IPS-18a (cell line): ENCODE measurements at regions not wholly inside any gene's neighbourhood (a gene's known extent, or its start where the extent isn't known, plus 50 kb on each side); places are given as distances from the start of the nearest gene placed in this dataset.
"Not testable (repeated sequence)": the region's sequence is repeated elsewhere in the genome, so short reads cannot be mapped to it uniquely, and the experiment has no call there.

Experiments used
- H3K27ac ChIP-seq: one replicate; pipeline ENCODE4 v1.5.1; 2013; ENCODE audit warnings: low read length
- H3K27me3 ChIP-seq: one replicate; pipeline ENCODE4 v1.6.1; 2013; ENCODE audit warnings: mild to moderate bottlenecking, low read length; ENCODE audit not compliant: control insufficient read depth, insufficient read depth
- H3K36me3 ChIP-seq: one replicate; pipeline ENCODE4 v1.6.1; 2013; ENCODE audit warnings: low read depth, low read length; ENCODE audit not compliant: control insufficient read depth
- H3K4me1 ChIP-seq: one replicate; pipeline ENCODE4 v1.6.1; 2013; ENCODE audit warnings: low read depth, low read length; ENCODE audit not compliant: control insufficient read depth
- H3K4me3 ChIP-seq: one replicate; pipeline ENCODE4 v1.5.1; 2013; ENCODE audit warnings: low read length
- H3K9ac ChIP-seq: one replicate; pipeline ENCODE4 v1.6.1; 2013; ENCODE audit warnings: mild to moderate bottlenecking, low read length, moderate library complexity
- H3K9me3 ChIP-seq: one replicate; pipeline ENCODE4 v1.6.1; 2013; ENCODE audit warnings: low read depth, low read length; ENCODE audit not compliant: control insufficient read depth

GRCh38 chr6:15754706-15755079 lies 91.9 kb upstream of the DTNBP1 start:
- H3K4me3 ChIP-seq = no peak overlapping the region
- H3K27me3 ChIP-seq = no peaks in the 10 kb centered on the region
- no peaks in the 10 kb centered on the region for H3K9me3 ChIP-seq
- no peaks in the 10 kb centered on the region for H3K4me1 ChIP-seq
- H3K27ac ChIP-seq = no peak overlapping the region
- H3K9ac ChIP-seq = no peak overlapping the region
- H3K36me3 ChIP-seq = no peaks in the 10 kb centered on the region

GRCh38 chr6:15754035-15754705 lies 91.3 kb upstream of the DTNBP1 start:
- Histone ChIP-seq H3K9me3 (no peaks in the 10 kb centered on the region), H3K4me1 (no peaks in the 10 kb centered on the region), H3K36me3 (no peaks in the 10 kb centered on the region), H3K4me3 (no peak overlapping the region), H3K27ac (no peak overlapping the region), H3K27me3 (no peaks in the 10 kb centered on the region), H3K9ac (no peak overlapping the region)

GRCh38 chr6:15752820-15753219 lies 90.0 kb upstream of the DTNBP1 start:
- Histone ChIP-seq H3K4me1 (no peaks in the 10 kb centered on the region), H3K36me3 (no peaks in the 10 kb centered on the region), H3K27me3 (no peaks in the 10 kb centered on the region), H3K9ac (no peak overlapping the region), H3K27ac (no peak overlapping the region), H3K9me3 (no peaks in the 10 kb centered on the region), H3K4me3 (no peak overlapping the region)

GRCh38 chr6:15751721-15752350 lies 89.0 kb upstream of the DTNBP1 start:
- no peak overlapping the region for H3K4me3 ChIP-seq
- H3K36me3 ChIP-seq = no peaks in the 10 kb centered on the region
- no peak overlapping the region for H3K9ac ChIP-seq
- H3K27ac ChIP-seq = no peak overlapping the region
- H3K27me3 ChIP-seq = no peaks in the 10 kb centered on the region
- no peaks in the 10 kb centered on the region for H3K4me1 ChIP-seq
- H3K9me3 ChIP-seq = no peaks in the 10 kb centered on the region

- no peaks in the 10 kb centered on the region for H3K36me3 ChIP-seq
- no peak overlapping the region for H3K9ac ChIP-seq
- H3K4me3 ChIP-seq = no peak overlapping the region
- peaks cover 11% of the 10 kb centered on the region for H3K4me1 ChIP-seq
- H3K27me3 ChIP-seq = no peaks in the 10 kb centered on the region
- no peaks in the 10 kb centered on the region for H3K9me3 ChIP-seq
- no peak overlapping the region for H3K27ac ChIP-seq
These were observed 85.5 kb upstream of the DTNBP1 start for GRCh38 chr6:15748341-15748740.

- Histone ChIP-seq H3K27ac (no peak overlapping the region), H3K4me1 (peaks cover 11% of the 10 kb centered on the region), H3K9me3 (no peaks in the 10 kb centered on the region), H3K9ac (no peak overlapping the region), H3K4me3 (no peak overlapping the region), H3K27me3 (no peaks in the 10 kb centered on the region), H3K36me3 (no peaks in the 10 kb centered on the region)
These were observed 84.6 kb upstream of the DTNBP1 start for GRCh38 chr6:15747354-15747883.

GRCh38 chr6:15745781-15746180 lies 83.0 kb upstream of the DTNBP1 start:
- Histone ChIP-seq H3K9ac (no peak overlapping the region), H3K4me1 (peaks cover 11% of the 10 kb centered on the region), H3K27me3 (no peaks in the 10 kb centered on the region), H3K4me3 (peak overlapping the region; percentile 11), H3K36me3 (no peaks in the 10 kb centered on the region), H3K9me3 (no peaks in the 10 kb centered on the region), H3K27ac (no peak overlapping the region)

GRCh38 chr6:15744818-15745402 lies 82.1 kb upstream of the DTNBP1 start:
- H3K36me3 ChIP-seq = no peaks in the 10 kb centered on the region
- H3K4me1 ChIP-seq = peaks cover 13% of the 10 kb centered on the region

GRCh38 chr6:15742013-15742412 lies 79.2 kb upstream of the DTNBP1 start:
- peaks cover 19% of the 10 kb centered on the region for H3K4me1 ChIP-seq
- H3K4me3 ChIP-seq, H3K36me3 ChIP-seq: not testable (repeated sequence)

More at GRCh38 chr6:15744818-15745402, 82.1 kb upstream of the DTNBP1 start:
- Histone ChIP-seq H3K9ac (no peak overlapping the region), H3K9me3 (no peaks in the 10 kb centered on the region), H3K27ac (no peak overlapping the region), H3K27me3 (no peaks in the 10 kb centered on the region), H3K4me3 (peak overlapping the region; percentile 11)

GRCh38 chr6:15741405-15741804 lies 78.6 kb upstream of the DTNBP1 start:
- Histone ChIP-seq H3K4me1 (peaks cover 20% of the 10 kb centered on the region), H3K27ac (no peak overlapping the region), H3K9me3 (no peaks in the 10 kb centered on the region), H3K9ac (no peak overlapping the region), H3K4me3 (no peak overlapping the region), H3K36me3 (no peaks in the 10 kb centered on the region), H3K27me3 (no peaks in the 10 kb centered on the region)

More at GRCh38 chr6:15742013-15742412, 79.2 kb upstream of the DTNBP1 start:
- H3K27ac ChIP-seq, H3K9ac ChIP-seq, H3K27me3 ChIP-seq, H3K9me3 ChIP-seq: not testable (repeated sequence)

GRCh38 chr6:15739867-15740266 lies 77.0 kb upstream of the DTNBP1 start:
- Histone ChIP-seq H3K4me1 (peaks cover 17% of the 10 kb centered on the region), H3K27me3 (no peaks in the 10 kb centered on the region), H3K9me3 (no peaks in the 10 kb centered on the region), H3K27ac (no peak overlapping the region), H3K9ac (no peak overlapping the region), H3K4me3 (no peak overlapping the region), H3K36me3 (no peaks in the 10 kb centered on the region)
